22Rv1 (cell line): ENCODE measurements at regions not wholly inside any gene's neighbourhood (a gene's known extent, or its start where the extent isn't known, plus 50 kb on each side); places are given as distances from the start of the nearest gene placed in this dataset.

Experiments
- H3K27ac ChIP-seq: fragments of 450-650 bp; 2 replicates; pipeline ENCODE4 v1.5.1; 2017
- ZFX ChIP-seq: fragments of 450-650 bp; IDR thresholded peaks from 2 replicates; pipeline ENCODE4 v1.6.1; 2017; ENCODE audit warnings: antibody characterized with exemption, borderline replicate concordance
- TF ChIP-seq, protein P1 (sequence below): fragments of 450-650 bp; IDR thresholded peaks from 2 replicates; pipeline ENCODE4 v1.5.1; 2017; ENCODE audit warnings: mild to moderate bottlenecking

DNA sequence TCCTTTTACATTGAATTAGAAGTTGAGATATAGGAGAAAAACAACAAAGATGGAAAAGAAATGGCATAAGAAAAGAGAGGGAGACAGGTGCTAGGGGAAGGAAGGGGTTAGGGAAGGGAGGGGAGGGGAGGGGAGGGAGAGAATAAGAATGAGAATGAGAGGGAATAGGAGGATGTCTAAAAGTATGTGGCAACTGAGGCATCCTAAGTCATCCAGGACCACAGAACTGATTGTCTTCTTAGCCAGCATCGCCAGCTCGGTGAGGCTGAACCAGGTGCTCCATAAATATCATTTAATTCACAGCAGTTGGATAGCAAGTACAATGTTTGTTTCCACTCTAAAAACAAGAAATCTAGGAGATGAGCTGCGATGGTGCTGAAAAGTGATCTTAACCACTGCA is 393.5 kb downstream of the TMEM182 start:
- TF ChIP-seq ZFX, result no peak
- TF ChIP-seq, protein P1, sequence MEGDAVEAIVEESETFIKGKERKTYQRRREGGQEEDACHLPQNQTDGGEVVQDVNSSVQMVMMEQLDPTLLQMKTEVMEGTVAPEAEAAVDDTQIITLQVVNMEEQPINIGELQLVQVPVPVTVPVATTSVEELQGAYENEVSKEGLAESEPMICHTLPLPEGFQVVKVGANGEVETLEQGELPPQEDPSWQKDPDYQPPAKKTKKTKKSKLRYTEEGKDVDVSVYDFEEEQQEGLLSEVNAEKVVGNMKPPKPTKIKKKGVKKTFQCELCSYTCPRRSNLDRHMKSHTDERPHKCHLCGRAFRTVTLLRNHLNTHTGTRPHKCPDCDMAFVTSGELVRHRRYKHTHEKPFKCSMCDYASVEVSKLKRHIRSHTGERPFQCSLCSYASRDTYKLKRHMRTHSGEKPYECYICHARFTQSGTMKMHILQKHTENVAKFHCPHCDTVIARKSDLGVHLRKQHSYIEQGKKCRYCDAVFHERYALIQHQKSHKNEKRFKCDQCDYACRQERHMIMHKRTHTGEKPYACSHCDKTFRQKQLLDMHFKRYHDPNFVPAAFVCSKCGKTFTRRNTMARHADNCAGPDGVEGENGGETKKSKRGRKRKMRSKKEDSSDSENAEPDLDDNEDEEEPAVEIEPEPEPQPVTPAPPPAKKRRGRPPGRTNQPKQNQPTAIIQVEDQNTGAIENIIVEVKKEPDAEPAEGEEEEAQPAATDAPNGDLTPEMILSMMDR, result no peak

DNA sequence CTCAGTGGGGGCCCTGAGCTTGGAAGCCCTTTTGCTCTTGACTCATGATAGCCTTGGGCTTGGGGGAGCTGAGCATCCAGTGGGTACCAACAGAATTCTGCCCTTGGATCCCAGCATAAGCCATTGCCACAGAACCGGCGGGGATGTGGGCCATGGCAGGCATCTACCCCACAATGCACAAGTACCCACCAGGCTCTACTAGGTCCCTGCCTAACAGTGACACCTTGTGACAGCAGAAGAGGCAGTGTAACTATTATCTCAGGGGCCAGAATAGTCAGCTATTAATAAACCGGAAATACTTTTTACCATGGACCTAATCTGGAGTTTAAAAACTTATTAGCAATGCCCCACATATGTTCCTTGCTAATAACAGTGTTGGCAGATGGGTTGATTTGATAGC is 397.2 kb downstream of the TMEM182 start:
- TF ChIP-seq, protein P1, result 0 out of 2 replicates have a peak, but pooled peaks have one; percentile 6
- TF ChIP-seq ZFX, result no peak
- no peak overlapping the region for H3K27ac ChIP-seq

More for the DNA sequence above, 393.5 kb downstream of the TMEM182 start:
- H3K27ac ChIP-seq, result no peak overlapping the region

DNA sequence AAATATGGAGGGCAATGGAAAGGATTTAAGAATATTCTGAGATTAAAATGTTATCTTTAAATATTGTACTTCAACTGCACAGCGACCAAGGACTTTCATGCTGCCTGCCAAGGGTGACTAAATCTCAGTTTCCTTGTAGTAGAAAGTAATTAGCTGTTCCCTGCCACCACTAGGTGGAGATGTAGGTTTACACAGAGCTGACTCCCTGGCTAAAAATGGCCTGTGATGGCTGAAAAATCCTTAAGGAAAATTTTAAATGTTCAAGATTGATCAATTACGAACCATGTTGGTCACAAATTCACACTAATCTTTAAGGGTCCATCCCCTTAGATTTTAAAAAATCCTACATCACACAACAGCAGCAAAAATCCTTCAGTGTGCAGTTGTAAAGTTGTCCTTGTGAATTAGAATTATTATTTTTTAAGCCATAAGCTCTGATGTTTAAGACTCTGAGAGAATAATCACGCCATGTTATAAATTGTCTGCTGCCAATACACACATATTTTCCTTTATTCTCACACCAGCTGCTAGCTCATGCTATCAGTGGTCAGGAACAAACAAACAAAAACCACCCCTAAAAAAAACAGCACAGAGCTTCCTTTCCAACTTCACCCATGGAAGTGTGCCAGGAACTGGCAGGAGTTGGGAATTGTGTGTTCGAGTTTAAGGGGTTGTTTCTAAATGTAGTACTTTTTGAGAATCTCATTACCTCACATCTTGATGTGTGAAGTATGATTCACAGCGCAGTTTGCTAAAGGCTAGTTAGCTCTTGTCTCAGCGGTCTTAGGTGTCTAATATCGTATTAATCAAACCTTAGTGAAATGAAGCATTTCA is 399.8 kb downstream of the TMEM182 start:
- H3K27ac ChIP-seq, result no peak overlapping the region
- TF ChIP-seq, protein P1, result peak; percentile 87
- TF ChIP-seq ZFX, result no peak

DNA sequence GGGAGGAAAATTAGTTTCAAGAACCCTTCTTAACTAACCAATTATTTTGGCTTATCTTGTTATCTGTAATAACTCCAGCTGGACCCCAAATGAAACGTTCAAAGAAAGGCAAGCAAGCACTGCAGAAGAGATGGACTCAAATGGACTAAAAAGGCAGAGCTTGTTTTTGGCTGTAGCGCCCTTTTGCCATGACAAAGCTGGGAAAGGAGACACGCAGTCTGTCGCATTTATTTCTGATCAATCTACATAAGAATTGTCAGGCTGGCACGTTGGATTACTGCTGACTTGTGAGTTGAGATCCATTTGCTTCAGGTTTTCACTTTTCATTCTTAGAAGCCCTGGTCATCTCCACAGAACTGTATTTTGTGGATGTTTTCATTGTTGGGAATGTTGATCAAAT is 402.9 kb downstream of the TMEM182 start:
- TF ChIP-seq, protein P1, result no peak
- no peak for TF ChIP-seq ZFX
- H3K27ac ChIP-seq, result no peak overlapping the region

DNA sequence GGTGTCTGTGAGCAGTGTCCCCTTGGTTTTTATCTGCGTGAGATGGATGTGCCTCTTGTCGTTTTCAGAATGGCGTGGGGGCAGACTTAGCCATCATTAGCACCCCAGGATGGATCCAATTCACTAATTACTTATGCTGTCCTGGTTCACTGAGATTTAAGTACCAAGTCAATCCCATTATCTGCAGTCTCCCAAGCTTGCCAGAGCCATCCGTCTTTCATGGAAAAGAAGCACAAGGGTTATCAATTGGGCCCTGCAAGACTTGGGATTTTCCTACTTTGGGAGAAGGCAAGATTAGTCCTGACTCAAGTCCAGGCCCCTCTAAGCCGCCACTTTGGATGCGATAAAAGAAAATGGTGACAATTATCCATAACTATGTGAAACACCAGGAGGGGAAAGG is 404.0 kb downstream of the TMEM182 start:
- no peak overlapping the region for H3K27ac ChIP-seq
- no peak for TF ChIP-seq ZFX
- TF ChIP-seq, protein P1, result no peak

DNA sequence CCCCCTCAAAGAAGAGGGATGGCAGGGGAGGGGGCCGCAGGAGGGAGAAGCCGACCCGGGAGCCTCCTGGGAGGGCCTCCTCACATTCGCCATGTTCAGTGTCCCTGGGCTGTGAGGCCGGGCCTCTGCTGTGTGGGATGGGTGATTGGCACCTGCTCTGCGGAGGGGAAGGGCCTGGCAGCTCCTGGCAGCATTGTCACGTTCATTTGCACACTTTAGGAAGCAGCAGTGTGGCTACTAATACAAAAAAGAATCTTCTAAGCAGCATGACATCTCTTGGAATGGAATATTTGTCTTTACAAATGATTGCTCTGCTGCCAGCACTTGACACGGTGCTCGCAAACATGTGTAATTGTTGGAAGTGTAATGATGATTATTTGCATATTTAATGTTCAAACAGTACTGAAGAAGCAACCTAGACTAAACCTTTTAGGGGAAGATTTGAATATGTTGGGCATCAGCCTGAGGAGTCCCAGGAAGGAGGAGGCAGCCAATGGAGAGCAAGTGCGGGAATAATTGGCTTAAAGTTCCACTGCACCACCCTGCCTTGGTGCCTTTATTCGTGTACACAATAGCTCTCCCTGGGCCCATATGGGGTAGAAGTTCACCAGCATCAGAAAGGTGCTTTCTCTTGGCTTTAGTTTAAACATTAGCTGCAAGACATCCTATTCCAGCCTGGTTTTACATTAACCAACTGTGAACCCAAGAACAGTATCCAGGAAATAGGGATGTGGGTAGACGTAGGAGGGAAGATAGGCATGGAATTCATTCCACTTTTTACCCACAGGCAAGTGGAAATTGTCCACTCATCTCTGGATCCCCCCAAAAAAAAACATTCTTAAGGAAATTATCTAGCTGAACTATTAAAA is 404.9 kb downstream of the TMEM182 start:
- no peak overlapping the region for H3K27ac ChIP-seq
- TF ChIP-seq, protein P1, result no peak
- no peak for TF ChIP-seq ZFX

DNA sequence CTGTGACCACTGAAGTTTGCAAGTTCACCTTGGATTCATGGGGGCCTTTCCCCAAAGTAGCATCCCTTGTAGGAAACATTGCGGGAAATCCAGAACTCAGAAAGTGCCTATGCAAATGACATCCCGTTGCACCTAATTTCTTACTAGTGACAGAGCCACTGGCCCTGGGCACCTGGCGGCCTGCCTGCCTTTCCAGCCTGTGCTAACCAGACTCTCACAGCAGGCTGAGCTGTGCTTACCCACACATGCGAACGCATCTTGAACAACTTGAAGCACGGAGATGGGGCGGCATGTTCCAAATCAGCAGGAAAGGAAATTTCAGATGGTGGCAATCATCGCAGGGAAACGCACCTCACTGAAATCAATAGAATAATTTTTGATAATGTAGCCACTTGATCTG is 405.8 kb downstream of the TMEM182 start:
- TF ChIP-seq ZFX, result no peak
- TF ChIP-seq, protein P1, result no peak
- H3K27ac ChIP-seq, result no peak overlapping the region
